GM23338 (cell line): ENCODE measurements at regions not wholly inside any gene's neighbourhood (a gene's known extent, or its start where the extent isn't known, plus 50 kb on each side); places are given as distances from the start of the nearest gene placed in this dataset.

Experiments used
- ATAC-seq: fragments of 200-7000 bp; cut with Tn5 transposase; 3 replicates; pipeline ENCODE4 v1.9.1; 2020
- DNase-seq: peaks from one replicate; pipeline ENCODE4 v3.0.0-alpha.2; 2015; ENCODE audit warnings: low spot score
- H2AFZ ChIP-seq: fragments of 200-600 bp; sonication (generic); 2 replicates; pipeline ENCODE4 v1.8.0; 2016; ENCODE audit warnings: antibody characterized with exemption, mild to moderate bottlenecking, moderate library complexity
- H3F3A ChIP-seq: fragments of 200-600 bp; sonication (generic); replicated peaks from 2 replicates; pipeline ENCODE4 v1.8.0; 2017; ENCODE audit warnings: antibody characterized with exemption, mixed run types, low read depth
- H3K27ac ChIP-seq: fragments of 200-600 bp; sonication (generic); 2 replicates; pipeline ENCODE4 v1.6.1; 2016; ENCODE audit warnings: low read depth
- H3K27me3 ChIP-seq: fragments of 200-600 bp; sonication (generic); 2 replicates; pipeline ENCODE4 v1.8.0; 2016; ENCODE audit warnings: mild to moderate bottlenecking, mixed run types, moderate library complexity; ENCODE audit not compliant: insufficient read depth
- H3K36me3 ChIP-seq: fragments of 200-600 bp; sonication (generic); 2 replicates; pipeline ENCODE4 v1.8.0; 2016; ENCODE audit warnings: mild to moderate bottlenecking; ENCODE audit not compliant: insufficient read depth
- H3K4me1 ChIP-seq: fragments of 200-600 bp; sonication (generic); 2 replicates; pipeline ENCODE4 v1.8.0; 2016; ENCODE audit warnings: mild to moderate bottlenecking, moderate library complexity; ENCODE audit not compliant: insufficient read depth
- H3K4me2 ChIP-seq: fragments of 200-600 bp; sonication (generic); 2 replicates; pipeline ENCODE4 v1.7.1; 2017; ENCODE audit warnings: mixed run types
- H3K4me3 ChIP-seq: fragments of 200-600 bp; sonication (generic); 2 replicates; pipeline ENCODE4 v1.6.1; 2016; ENCODE audit warnings: mixed run types
- H3K79me2 ChIP-seq: fragments of 200-600 bp; sonication (generic); replicated peaks from 2 replicates; pipeline ENCODE4 v1.8.0; 2017; ENCODE audit warnings: mild to moderate bottlenecking; ENCODE audit not compliant: insufficient read depth
- H3K9me2 ChIP-seq: fragments of 200-600 bp; sonication (generic); 2 replicates; pipeline ENCODE4 v1.8.0; 2017; ENCODE audit not compliant: insufficient read depth
- H4K20me1 ChIP-seq: fragments of 200-600 bp; sonication (generic); replicated peaks from 2 replicates; pipeline ENCODE4 v1.8.0; 2017; ENCODE audit warnings: mild to moderate bottlenecking; ENCODE audit not compliant: insufficient read depth
- H3K27ac Mint-ChIP-seq: 2 replicates; pipeline ENCODE4 v1.8.0; 2020; ENCODE audit warnings: inconsistent platforms, mild to moderate bottlenecking, moderate library complexity, mixed read lengths
- H3K27me3 Mint-ChIP-seq: 3 replicates; pipeline ENCODE4 v1.8.0; 2022; ENCODE audit warnings: low read depth, mild to moderate bottlenecking, moderate library complexity, mixed read lengths, inconsistent platforms; ENCODE audit not compliant: insufficient read depth, poor library complexity
- H3K36me3 Mint-ChIP-seq: 3 replicates; pipeline ENCODE4 v1.8.0; 2021; ENCODE audit warnings: low read depth, mild to moderate bottlenecking, inconsistent platforms, moderate library complexity, mixed read lengths
- H3K4me1 Mint-ChIP-seq: 3 replicates; pipeline ENCODE4 v1.8.0; 2020; ENCODE audit warnings: mild to moderate bottlenecking, inconsistent platforms, mixed read lengths
- H3K4me3 Mint-ChIP-seq: 3 replicates; pipeline ENCODE4 v1.8.0; 2021; ENCODE audit warnings: moderate library complexity, mild to moderate bottlenecking, inconsistent platforms, mixed read lengths
- H3K9me3 Mint-ChIP-seq: 3 replicates; pipeline ENCODE4 v1.8.0; 2020; ENCODE audit warnings: moderate library complexity, mild to moderate bottlenecking, inconsistent platforms, mixed read lengths
- CREB1 ChIP-seq: fragments of 250-450 bp; sonication (Bioruptor Pico); IDR thresholded peaks from 2 replicates; pipeline ENCODE4 v1.5.0; 2020; ENCODE audit warnings: low read depth, mild to moderate bottlenecking, moderate library complexity
- ETS1 ChIP-seq: IDR thresholded peaks from 2 replicates; pipeline ENCODE4 v1.6.1; 2016; ENCODE audit warnings: antibody characterized with exemption
- EZH2 ChIP-seq: fragments of 200-600 bp; sonication (generic); IDR thresholded peaks from one replicate; pipeline ENCODE4 v1.8.0; 2017; ENCODE audit warnings: antibody characterized with exemption, mild to moderate bottlenecking, low read depth; ENCODE audit not compliant: unreplicated experiment
- EZH2phosphoT487 ChIP-seq: fragments of 200-600 bp; sonication (generic); IDR thresholded peaks from one replicate; pipeline ENCODE4 v1.8.1; 2018; ENCODE audit warnings: antibody characterized with exemption; ENCODE audit not compliant: unreplicated experiment
- JUNB ChIP-seq: IDR thresholded peaks from one replicate; pipeline ENCODE4 v1.6.1; 2016; ENCODE audit warnings: antibody characterized with exemption; ENCODE audit not compliant: unreplicated experiment
- NANOG ChIP-seq: IDR thresholded peaks from 2 replicates; pipeline ENCODE4 v1.6.1; 2016; ENCODE audit warnings: antibody characterized with exemption, borderline replicate concordance
- POLR2AphosphoS5 ChIP-seq: IDR thresholded peaks from 2 replicates; pipeline ENCODE4 v1.6.1; 2016; ENCODE audit warnings: antibody characterized with exemption, low read depth
- STAT1 ChIP-seq: IDR thresholded peaks from one replicate; pipeline ENCODE4 v1.6.1; 2016; ENCODE audit warnings: antibody characterized with exemption; ENCODE audit not compliant: unreplicated experiment
- ZNF114 ChIP-seq: fragments of 250-450 bp; sonication (Bioruptor Pico); IDR thresholded peaks from 2 replicates; pipeline ENCODE4 v1.5.0; 2020; ENCODE audit warnings: mild to moderate bottlenecking, moderate library complexity
- ZNF331 ChIP-seq: fragments of 250-450 bp; sonication (Bioruptor Pico); IDR thresholded peaks from 2 replicates; pipeline ENCODE4 v1.5.0; 2020; ENCODE audit warnings: low read depth, mild to moderate bottlenecking, moderate library complexity
- TF ChIP-seq, protein P1 (sequence below): fragments of 250-450 bp; sonication (Bioruptor Pico); IDR thresholded peaks from 2 replicates; pipeline ENCODE4 v1.5.0; 2020; ENCODE audit warnings: mild to moderate bottlenecking, moderate library complexity
- TF ChIP-seq, protein P2 (sequence below): IDR thresholded peaks from one replicate; pipeline ENCODE4 v1.6.1; 2018; ENCODE audit warnings: antibody characterized with exemption; ENCODE audit not compliant: unreplicated experiment
- TF ChIP-seq, protein P3 (sequence below), 2 experiments: fragments of 200-600 bp in 1 of 2; sonication (generic) in 1 of 2; conservative IDR thresholded peaks; 2 replicates each; pipeline versions ENCODE4 v1.5.1 to v1.6.1; 2016 to 2017; ENCODE audit warnings: antibody characterized with exemption in 2 of 2, low read depth in 2 of 2, mild to moderate bottlenecking in 2 of 2, moderate library complexity in 1 of 2

GRCh38 chr3:83302091-83302490, 1540.6 kb upstream of the GBE1 start:
- Histone ChIP-seq H3K79me2 (no peaks in the 10 kb centered on the region), H3K9me2 (no peaks in the 10 kb centered on the region), H3K27ac (no peak overlapping the region), H4K20me1 (no peaks in the 10 kb centered on the region), H3K27me3 (no peaks in the 10 kb centered on the region), H3K4me3 (no peak overlapping the region), H3K36me3 (no peaks in the 10 kb centered on the region), H3F3A (no peaks in the 10 kb centered on the region), H2AFZ (no peak overlapping the region), H3K4me1 (no peaks in the 10 kb centered on the region), H3K4me2 (no peak overlapping the region)
- Mint-ChIP-seq H3K4me3 (no peak overlapping the region), H3K27ac (no peak overlapping the region), H3K27me3 (no peaks in the 10 kb centered on the region), H3K4me1 (no peaks in the 10 kb centered on the region), H3K36me3 (no peaks in the 10 kb centered on the region), H3K9me3 (peaks cover 2% of the 10 kb centered on the region; the same call in 1 of the 3 replicates)
- ATAC-seq: no peak
- DNase-seq: no peak
- TF ChIP-seq NANOG (no peak), JUNB (no peak), STAT1 (no peak), EZH2phosphoT487 (no peak), POLR2AphosphoS5 (no peak), CREB1 (CRISPR knock-in tag) (no peak), ETS1 (no peak), ZNF331 (CRISPR knock-in tag) (no peak), EZH2 (no peak), ZNF114 (CRISPR knock-in tag) (no peak)
- TF ChIP-seq, protein P1, sequence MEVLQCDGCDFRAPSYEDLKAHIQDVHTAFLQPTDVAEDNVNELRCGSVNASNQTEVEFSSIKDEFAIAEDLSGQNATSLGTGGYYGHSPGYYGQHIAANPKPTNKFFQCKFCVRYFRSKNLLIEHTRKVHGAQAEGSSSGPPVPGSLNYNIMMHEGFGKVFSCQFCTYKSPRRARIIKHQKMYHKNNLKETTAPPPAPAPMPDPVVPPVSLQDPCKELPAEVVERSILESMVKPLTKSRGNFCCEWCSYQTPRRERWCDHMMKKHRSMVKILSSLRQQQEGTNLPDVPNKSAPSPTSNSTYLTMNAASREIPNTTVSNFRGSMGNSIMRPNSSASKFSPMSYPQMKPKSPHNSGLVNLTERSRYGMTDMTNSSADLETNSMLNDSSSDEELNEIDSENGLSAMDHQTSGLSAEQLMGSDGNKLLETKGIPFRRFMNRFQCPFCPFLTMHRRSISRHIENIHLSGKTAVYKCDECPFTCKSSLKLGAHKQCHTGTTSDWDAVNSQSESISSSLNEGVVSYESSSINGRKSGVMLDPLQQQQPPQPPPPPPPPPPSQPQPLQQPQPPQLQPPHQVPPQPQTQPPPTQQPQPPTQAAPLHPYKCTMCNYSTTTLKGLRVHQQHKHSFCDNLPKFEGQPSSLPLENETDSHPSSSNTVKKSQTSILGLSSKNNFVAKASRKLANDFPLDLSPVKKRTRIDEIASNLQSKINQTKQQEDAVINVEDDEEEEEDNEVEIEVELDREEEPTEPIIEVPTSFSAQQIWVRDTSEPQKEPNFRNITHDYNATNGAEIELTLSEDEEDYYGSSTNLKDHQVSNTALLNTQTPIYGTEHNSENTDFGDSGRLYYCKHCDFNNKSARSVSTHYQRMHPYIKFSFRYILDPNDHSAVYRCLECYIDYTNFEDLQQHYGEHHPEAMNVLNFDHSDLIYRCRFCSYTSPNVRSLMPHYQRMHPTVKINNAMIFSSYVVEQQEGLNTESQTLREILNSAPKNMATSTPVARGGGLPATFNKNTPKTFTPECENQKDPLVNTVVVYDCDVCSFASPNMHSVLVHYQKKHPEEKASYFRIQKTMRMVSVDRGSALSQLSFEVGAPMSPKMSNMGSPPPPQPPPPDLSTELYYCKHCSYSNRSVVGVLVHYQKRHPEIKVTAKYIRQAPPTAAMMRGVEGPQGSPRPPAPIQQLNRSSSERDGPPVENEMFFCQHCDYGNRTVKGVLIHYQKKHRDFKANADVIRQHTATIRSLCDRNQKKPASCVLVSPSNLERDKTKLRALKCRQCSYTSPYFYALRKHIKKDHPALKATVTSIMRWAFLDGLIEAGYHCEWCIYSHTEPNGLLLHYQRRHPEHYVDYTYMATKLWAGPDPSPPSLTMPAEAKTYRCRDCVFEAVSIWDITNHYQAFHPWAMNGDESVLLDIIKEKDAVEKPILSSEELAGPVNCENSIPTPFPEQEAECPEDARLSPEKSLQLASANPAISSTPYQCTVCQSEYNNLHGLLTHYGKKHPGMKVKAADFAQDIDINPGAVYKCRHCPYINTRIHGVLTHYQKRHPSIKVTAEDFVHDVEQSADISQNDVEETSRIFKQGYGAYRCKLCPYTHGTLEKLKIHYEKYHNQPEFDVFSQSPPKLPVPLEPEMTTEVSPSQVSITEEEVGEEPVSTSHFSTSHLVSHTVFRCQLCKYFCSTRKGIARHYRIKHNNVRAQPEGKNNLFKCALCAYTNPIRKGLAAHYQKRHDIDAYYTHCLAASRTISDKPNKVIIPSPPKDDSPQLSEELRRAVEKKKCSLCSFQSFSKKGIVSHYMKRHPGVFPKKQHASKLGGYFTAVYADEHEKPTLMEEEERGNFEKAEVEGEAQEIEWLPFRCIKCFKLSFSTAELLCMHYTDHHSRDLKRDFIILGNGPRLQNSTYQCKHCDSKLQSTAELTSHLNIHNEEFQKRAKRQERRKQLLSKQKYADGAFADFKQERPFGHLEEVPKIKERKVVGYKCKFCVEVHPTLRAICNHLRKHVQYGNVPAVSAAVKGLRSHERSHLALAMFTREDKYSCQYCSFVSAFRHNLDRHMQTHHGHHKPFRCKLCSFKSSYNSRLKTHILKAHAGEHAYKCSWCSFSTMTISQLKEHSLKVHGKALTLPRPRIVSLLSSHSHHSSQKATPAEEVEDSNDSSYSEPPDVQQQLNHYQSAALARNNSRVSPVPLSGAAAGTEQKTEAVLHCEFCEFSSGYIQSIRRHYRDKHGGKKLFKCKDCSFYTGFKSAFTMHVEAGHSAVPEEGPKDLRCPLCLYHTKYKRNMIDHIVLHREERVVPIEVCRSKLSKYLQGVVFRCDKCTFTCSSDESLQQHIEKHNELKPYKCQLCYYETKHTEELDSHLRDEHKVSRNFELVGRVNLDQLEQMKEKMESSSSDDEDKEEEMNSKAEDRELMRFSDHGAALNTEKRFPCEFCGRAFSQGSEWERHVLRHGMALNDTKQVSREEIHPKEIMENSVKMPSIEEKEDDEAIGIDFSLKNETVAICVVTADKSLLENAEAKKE (CRISPR knock-in tag): no peak
- TF ChIP-seq, protein P2, sequence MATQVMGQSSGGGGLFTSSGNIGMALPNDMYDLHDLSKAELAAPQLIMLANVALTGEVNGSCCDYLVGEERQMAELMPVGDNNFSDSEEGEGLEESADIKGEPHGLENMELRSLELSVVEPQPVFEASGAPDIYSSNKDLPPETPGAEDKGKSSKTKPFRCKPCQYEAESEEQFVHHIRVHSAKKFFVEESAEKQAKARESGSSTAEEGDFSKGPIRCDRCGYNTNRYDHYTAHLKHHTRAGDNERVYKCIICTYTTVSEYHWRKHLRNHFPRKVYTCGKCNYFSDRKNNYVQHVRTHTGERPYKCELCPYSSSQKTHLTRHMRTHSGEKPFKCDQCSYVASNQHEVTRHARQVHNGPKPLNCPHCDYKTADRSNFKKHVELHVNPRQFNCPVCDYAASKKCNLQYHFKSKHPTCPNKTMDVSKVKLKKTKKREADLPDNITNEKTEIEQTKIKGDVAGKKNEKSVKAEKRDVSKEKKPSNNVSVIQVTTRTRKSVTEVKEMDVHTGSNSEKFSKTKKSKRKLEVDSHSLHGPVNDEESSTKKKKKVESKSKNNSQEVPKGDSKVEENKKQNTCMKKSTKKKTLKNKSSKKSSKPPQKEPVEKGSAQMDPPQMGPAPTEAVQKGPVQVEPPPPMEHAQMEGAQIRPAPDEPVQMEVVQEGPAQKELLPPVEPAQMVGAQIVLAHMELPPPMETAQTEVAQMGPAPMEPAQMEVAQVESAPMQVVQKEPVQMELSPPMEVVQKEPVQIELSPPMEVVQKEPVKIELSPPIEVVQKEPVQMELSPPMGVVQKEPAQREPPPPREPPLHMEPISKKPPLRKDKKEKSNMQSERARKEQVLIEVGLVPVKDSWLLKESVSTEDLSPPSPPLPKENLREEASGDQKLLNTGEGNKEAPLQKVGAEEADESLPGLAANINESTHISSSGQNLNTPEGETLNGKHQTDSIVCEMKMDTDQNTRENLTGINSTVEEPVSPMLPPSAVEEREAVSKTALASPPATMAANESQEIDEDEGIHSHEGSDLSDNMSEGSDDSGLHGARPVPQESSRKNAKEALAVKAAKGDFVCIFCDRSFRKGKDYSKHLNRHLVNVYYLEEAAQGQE: no peak
- TF ChIP-seq, protein P3, sequence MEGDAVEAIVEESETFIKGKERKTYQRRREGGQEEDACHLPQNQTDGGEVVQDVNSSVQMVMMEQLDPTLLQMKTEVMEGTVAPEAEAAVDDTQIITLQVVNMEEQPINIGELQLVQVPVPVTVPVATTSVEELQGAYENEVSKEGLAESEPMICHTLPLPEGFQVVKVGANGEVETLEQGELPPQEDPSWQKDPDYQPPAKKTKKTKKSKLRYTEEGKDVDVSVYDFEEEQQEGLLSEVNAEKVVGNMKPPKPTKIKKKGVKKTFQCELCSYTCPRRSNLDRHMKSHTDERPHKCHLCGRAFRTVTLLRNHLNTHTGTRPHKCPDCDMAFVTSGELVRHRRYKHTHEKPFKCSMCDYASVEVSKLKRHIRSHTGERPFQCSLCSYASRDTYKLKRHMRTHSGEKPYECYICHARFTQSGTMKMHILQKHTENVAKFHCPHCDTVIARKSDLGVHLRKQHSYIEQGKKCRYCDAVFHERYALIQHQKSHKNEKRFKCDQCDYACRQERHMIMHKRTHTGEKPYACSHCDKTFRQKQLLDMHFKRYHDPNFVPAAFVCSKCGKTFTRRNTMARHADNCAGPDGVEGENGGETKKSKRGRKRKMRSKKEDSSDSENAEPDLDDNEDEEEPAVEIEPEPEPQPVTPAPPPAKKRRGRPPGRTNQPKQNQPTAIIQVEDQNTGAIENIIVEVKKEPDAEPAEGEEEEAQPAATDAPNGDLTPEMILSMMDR (conservative IDR thresholded peaks at IDR 0.05; ENCODE audit: low read depth in 2 of 2): no peak
